K562 (cell line): ENCODE measurements at regions not wholly inside any gene's neighbourhood (a gene's known extent, or its start where the extent isn't known, plus 50 kb on each side); places are given as distances from the start of the nearest gene placed in this dataset.

Source experiments
- ATAC-seq: fragments of 200-7000 bp; cut with Tn5 transposase; 3 replicates; pipeline ENCODE4 v1.9.1; 2020; ENCODE audit warnings: moderate library complexity
- BruUV-seq: library from RNA; stranded (reverse); fragments of 400-500 nt; replicated peaks from 2 replicates; lab custom pipeline; 2021; lab: Mats Ljungman, UMichigan
- CTCF ChIA-PET: fragments of 300-600 bp; formaldehyde crosslinking; extraction: SDS; loops from one replicate; lab custom pipeline; 2021; ENCODE audit warnings: low intra/inter-chr PET ratio; lab: Yijun Ruan, JAX
- POLR2A ChIA-PET: fragments of 300-600, 350-650 bp; sonication (Branson Sonifier 250); formaldehyde crosslinking; extraction: SDS; loops from one replicate; lab custom pipeline; 2021; ENCODE audit warnings: antibody characterized with exemption, inconsistent platforms; lab: Yijun Ruan, JAX
- DNase-seq, 4 experiments: peaks; one replicate each; pipeline versions ENCODE4 v3.0.0 to v3.0.0-alpha.2; 2011 to 2018; ENCODE audit warnings: low spot score in 3 of 4, mixed read lengths in 3 of 4; ENCODE audit errors: extremely low read depth in 1 of 4
- FAIRE-seq: peaks from 2 replicates; lab custom pipeline; 2011; peaks lifted over from hg19 to GRCh38; lab: Jason Lieb, UNC
- H2AFZ ChIP-seq: 2 replicates; pipeline ENCODE4 v1.6.0; 2011; ENCODE audit warnings: low read depth, low read length, control low read depth, inconsistent platforms
- H3K27ac ChIP-seq: fragments of 200-600 bp; 3 replicates; pipeline ENCODE4 v1.8.0; 2011; ENCODE audit warnings: low read depth, mild to moderate bottlenecking, control low read depth, inconsistent platforms, low read length, moderate library complexity, mixed read lengths; ENCODE audit errors: extremely low read depth
- H3K27me3 ChIP-seq, 2 experiments: fragments of 300-600 bp in 1 of 2; 2 replicates in 1 of 2; 3 replicates in 1 of 2; pipeline versions ENCODE4 v1.6.0 to v1.8.0; 2011; ENCODE audit warnings: inconsistent platforms in 2 of 2, low read length in 2 of 2, mild to moderate bottlenecking in 1 of 2, mixed read lengths in 1 of 2, moderate library complexity in 1 of 2; ENCODE audit not compliant: control insufficient read depth in 2 of 2, insufficient read depth in 2 of 2
- H3K36me3 ChIP-seq: fragments of 300-600 bp; 3 replicates; pipeline ENCODE4 v1.8.0; 2011; ENCODE audit warnings: mild to moderate bottlenecking, low read length, inconsistent platforms; ENCODE audit not compliant: control insufficient read depth, insufficient read depth
- H3K4me1 ChIP-seq, 2 experiments: fragments of 200-600 bp in 1 of 2; replicated peaks in 1 of 2; 2 replicates in 1 of 2; 3 replicates in 1 of 2; pipeline versions ENCODE4 v1.5.1 to v1.8.0; 2011; ENCODE audit warnings: inconsistent platforms in 2 of 2, low read length in 2 of 2, mild to moderate bottlenecking in 1 of 2, mixed read lengths in 1 of 2, moderate library complexity in 1 of 2; ENCODE audit not compliant: control insufficient read depth in 2 of 2, insufficient read depth in 2 of 2
- H3K4me2 ChIP-seq: 2 replicates; pipeline ENCODE4 v1.6.1; 2011; ENCODE audit warnings: low read length, control low read depth, inconsistent platforms, mixed read lengths; ENCODE audit not compliant: insufficient read depth
- H3K4me3 ChIP-seq: fragments of 200-600 bp; sonication (generic), shearing (Covaris generic); 2 replicates; pipeline ENCODE4 v1.5.1; 2016; ENCODE audit warnings: control low read depth, inconsistent platforms
- H3K79me2 ChIP-seq: fragments of 200-600 bp; 3 replicates; pipeline ENCODE4 v1.8.0; 2011; ENCODE audit warnings: low read length, inconsistent platforms; ENCODE audit not compliant: control insufficient read depth, insufficient read depth
- H3K9ac ChIP-seq, 2 experiments: 2 replicates each; pipeline versions ENCODE4 v1.6.0 to v1.6.1; 2011; ENCODE audit warnings: low read depth in 2 of 2, low read length in 2 of 2, control low read depth in 1 of 2, inconsistent platforms in 1 of 2, mild to moderate bottlenecking in 1 of 2, mixed read lengths in 1 of 2; ENCODE audit not compliant: insufficient read depth in 1 of 2
- H3K9me1 ChIP-seq: one replicate; pipeline ENCODE4 v1.6.0; 2011; ENCODE audit warnings: inconsistent platforms, mild to moderate bottlenecking, low read length, moderate library complexity; ENCODE audit not compliant: control insufficient read depth, insufficient read depth
- H3K9me3 ChIP-seq: replicated peaks from 2 replicates; pipeline ENCODE4 v1.5.1; 2011; ENCODE audit warnings: low read depth, low read length, inconsistent platforms; ENCODE audit not compliant: control insufficient read depth, insufficient read depth
- H4K20me1 ChIP-seq: replicated peaks from 2 replicates; pipeline ENCODE4 v1.6.1; 2011; ENCODE audit warnings: low read length, inconsistent platforms, mixed read lengths; ENCODE audit not compliant: control insufficient read depth, insufficient read depth
- CEBPB ChIP-seq: fragments of 450-650 bp; IDR thresholded peaks from 2 replicates; pipeline ENCODE4 v1.6.1; 2016; ENCODE audit warnings: missing genetic modification characterization, missing compliant biosample characterization
- CREB1 ChIP-seq, 2 experiments: sonication (generic) in 1 of 2; formaldehyde crosslinking in 1 of 2; IDR thresholded peaks; 2 replicates each; pipeline versions ENCODE4 v1.6.1 to v1.8.0; 2012 to 2022; ENCODE audit warnings: inconsistent platforms in 1 of 2, mild to moderate bottlenecking in 1 of 2, missing genetic modification reagents in 1 of 2, moderate library complexity in 1 of 2
- HDAC6 ChIP-seq: IDR thresholded peaks from 2 replicates; pipeline ENCODE4 v1.6.1; 2012; ENCODE audit warnings: low read depth, mild to moderate bottlenecking, control low read depth, inconsistent platforms, low read length, moderate library complexity
- KDM5B ChIP-seq: fragments of 200-600 bp; sonication (generic); IDR thresholded peaks from 2 replicates; pipeline ENCODE4 v1.6.1; 2012; ENCODE audit warnings: low read depth, mild to moderate bottlenecking, moderate library complexity, low read length, control low read depth, inconsistent platforms; ENCODE audit not compliant: insufficient replicate concordance
- POLR3A ChIP-seq: IDR thresholded peaks from 2 replicates; pipeline ENCODE4 v1.6.1; 2011; ENCODE audit warnings: borderline replicate concordance, mild to moderate bottlenecking, moderate library complexity; ENCODE audit not compliant: insufficient read length, insufficient read depth; ENCODE audit errors: extremely low read depth
- RB1 ChIP-seq: fragments of 450-650 bp; IDR thresholded peaks from 2 replicates; pipeline ENCODE4 v1.6.1; 2017; ENCODE audit warnings: low read depth, mild to moderate bottlenecking
- RNF2 ChIP-seq: sonication (generic); IDR thresholded peaks from 2 replicates; pipeline ENCODE4 v1.6.1; 2016
- SMAD2 ChIP-seq: fragments of 150-350 bp; IDR thresholded peaks from 2 replicates; pipeline ENCODE4 v1.6.1; 2014; ENCODE audit warnings: low read depth, mild to moderate bottlenecking, low read length
- STAG1 ChIP-seq: sonication (generic); formaldehyde crosslinking; IDR thresholded peaks from 2 replicates; pipeline ENCODE4 v1.5.0; 2020; ENCODE audit warnings: missing genetic modification reagents, borderline replicate concordance
- WHSC1 ChIP-seq: IDR thresholded peaks from one replicate; pipeline ENCODE4 v1.6.1; 2012; ENCODE audit warnings: low read length, control low read depth, inconsistent platforms
- WGBS: fragments of 100-300 bp; shearing (Covaris generic); methylation state at CpG from one replicate; pipeline ENCODE4 v1.1.6; 2016; ENCODE audit warnings: low coverage, mixed read lengths; ENCODE audit not compliant: insufficient coverage; ENCODE audit errors: missing lambda C conversion rate; 5-methylcytosine and 5-hydroxymethylcytosine counted together
- in situ Hi-C: fragments of 300-500 bp; cut with MboI; formaldehyde crosslinking; loops from 4 replicates; pipeline ENCODE4 v1.15.0; 2018; ENCODE audit warnings: inconsistent platforms, mixed read lengths
- intact Hi-C: fragments of 100-400 bp; cut with micrococcal nuclease; formaldehyde crosslinking; loops from 2 replicates; pipeline ENCODE4 v1.14.2; 2022
- TF ChIP-seq, protein P1 (sequence below): sonication (generic); formaldehyde crosslinking; IDR thresholded peaks from 2 replicates; pipeline ENCODE4 v1.8.1; 2023; ENCODE audit warnings: mild to moderate bottlenecking, missing genetic modification reagents, moderate library complexity
- TF ChIP-seq, protein P2 (sequence below), 2 experiments: fragments of 450-650 bp; formaldehyde crosslinking in 1 of 2; IDR thresholded peaks; 2 replicates each; pipeline versions ENCODE4 v1.4.0 to v1.6.1; 2014 to 2020; ENCODE audit warnings: mild to moderate bottlenecking in 2 of 2, borderline replicate concordance in 1 of 2, low read depth in 1 of 2

DNA sequence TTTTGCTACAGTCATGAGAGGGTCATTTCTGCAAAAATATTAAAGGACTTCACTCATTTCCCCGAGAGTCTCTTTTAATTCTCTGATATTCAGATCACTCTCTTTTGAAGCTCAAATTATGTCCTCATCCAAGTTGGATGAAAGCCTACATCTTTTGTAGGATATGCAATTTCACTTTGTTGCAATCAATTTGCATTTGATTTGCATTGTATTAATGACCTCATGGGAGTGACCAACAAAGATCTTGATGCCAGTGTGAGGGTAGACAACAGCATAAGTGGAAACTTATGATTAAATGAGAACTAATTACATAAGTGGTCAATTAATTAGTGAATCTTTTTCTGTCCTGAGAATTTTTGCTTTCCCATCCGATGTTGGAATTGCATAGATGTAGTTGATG, 60.3 kb upstream of the UPP2 start:
- Histone ChIP-seq H3K9ac (no peak overlapping the region), H3K9me1 (no peaks in the 10 kb centered on the region), H4K20me1 (no peaks in the 10 kb centered on the region), H3K4me2 (no peak overlapping the region), H3K36me3 (no peaks in the 10 kb centered on the region), H3K79me2 (no peaks in the 10 kb centered on the region), H3K27me3 (no peaks in the 10 kb centered on the region; a peak in 3 of 5 replicates), H3K27ac (no peak overlapping the region), H3K4me3 (no peak overlapping the region), H2AFZ (no peak overlapping the region), H3K9me3 (no peaks in the 10 kb centered on the region), H3K4me1 (peaks cover 0 to 3% of the 10 kb centered on the region in 2 experiments; a peak in 1 of 5 replicates)
- FAIRE-seq: no peak
- CTCF ChIA-PET: no interaction called here
- POLR2A ChIA-PET: interaction anchor here (1.3 kb wide), 1 partner anchor 712 kb away, joined by 3 read pairs; no protein-coding TSS in a partner anchor
- intact Hi-C loops (no loop called here), in situ Hi-C loops (no loop called here)
- no TSS peak for BruUV-seq
- no peak for ATAC-seq
- 3% methylated on average over 2 of the region's 2 CpGs for WGBS
- no peak for DNase-seq
- TF ChIP-seq HDAC6 (no peak), CEBPB (no peak), CREB1 (IDR thresholded peaks at IDR 0.05) (no peak), CREB1 (CRISPR knock-in tag; IDR thresholded peaks at IDR 0.05) (no peak), KDM5B (no peak), SMAD2 (no peak), RNF2 (no peak), RB1 (no peak), WHSC1 (no peak), STAG1 (no peak), POLR3A (no peak)
- TF ChIP-seq, protein P1, sequence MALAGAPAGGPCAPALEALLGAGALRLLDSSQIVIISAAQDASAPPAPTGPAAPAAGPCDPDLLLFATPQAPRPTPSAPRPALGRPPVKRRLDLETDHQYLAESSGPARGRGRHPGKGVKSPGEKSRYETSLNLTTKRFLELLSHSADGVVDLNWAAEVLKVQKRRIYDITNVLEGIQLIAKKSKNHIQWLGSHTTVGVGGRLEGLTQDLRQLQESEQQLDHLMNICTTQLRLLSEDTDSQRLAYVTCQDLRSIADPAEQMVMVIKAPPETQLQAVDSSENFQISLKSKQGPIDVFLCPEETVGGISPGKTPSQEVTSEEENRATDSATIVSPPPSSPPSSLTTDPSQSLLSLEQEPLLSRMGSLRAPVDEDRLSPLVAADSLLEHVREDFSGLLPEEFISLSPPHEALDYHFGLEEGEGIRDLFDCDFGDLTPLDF (CRISPR knock-in tag): no peak
- TF ChIP-seq, protein P2, sequence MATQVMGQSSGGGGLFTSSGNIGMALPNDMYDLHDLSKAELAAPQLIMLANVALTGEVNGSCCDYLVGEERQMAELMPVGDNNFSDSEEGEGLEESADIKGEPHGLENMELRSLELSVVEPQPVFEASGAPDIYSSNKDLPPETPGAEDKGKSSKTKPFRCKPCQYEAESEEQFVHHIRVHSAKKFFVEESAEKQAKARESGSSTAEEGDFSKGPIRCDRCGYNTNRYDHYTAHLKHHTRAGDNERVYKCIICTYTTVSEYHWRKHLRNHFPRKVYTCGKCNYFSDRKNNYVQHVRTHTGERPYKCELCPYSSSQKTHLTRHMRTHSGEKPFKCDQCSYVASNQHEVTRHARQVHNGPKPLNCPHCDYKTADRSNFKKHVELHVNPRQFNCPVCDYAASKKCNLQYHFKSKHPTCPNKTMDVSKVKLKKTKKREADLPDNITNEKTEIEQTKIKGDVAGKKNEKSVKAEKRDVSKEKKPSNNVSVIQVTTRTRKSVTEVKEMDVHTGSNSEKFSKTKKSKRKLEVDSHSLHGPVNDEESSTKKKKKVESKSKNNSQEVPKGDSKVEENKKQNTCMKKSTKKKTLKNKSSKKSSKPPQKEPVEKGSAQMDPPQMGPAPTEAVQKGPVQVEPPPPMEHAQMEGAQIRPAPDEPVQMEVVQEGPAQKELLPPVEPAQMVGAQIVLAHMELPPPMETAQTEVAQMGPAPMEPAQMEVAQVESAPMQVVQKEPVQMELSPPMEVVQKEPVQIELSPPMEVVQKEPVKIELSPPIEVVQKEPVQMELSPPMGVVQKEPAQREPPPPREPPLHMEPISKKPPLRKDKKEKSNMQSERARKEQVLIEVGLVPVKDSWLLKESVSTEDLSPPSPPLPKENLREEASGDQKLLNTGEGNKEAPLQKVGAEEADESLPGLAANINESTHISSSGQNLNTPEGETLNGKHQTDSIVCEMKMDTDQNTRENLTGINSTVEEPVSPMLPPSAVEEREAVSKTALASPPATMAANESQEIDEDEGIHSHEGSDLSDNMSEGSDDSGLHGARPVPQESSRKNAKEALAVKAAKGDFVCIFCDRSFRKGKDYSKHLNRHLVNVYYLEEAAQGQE (IDR thresholded peaks at IDR 0.05; ENCODE audit: borderline replicate concordance): no peak
- TF ChIP-seq, protein P2 (CRISPR knock-in tag; IDR thresholded peaks at IDR 0.05; ENCODE audit: low read depth): no peak
